Progenitor cell of endocrine pancreas (in vitro differentiated cells): ENCODE measurements at regions not wholly inside any gene's neighbourhood (a gene's known extent, or its start where the extent isn't known, plus 50 kb on each side); places are given as distances from the start of the nearest gene placed in this dataset.
A peak's percentile ranks its signal among the peaks of the same experiment; 100 is the strongest.

Source experiments
- DNase-seq: peaks from one replicate; pipeline ENCODE4 v3.0.0; 2021; ENCODE audit warnings: low spot score; ENCODE audit not compliant: unreplicated experiment
- H3K27ac Mint-ChIP-seq: 2 replicates; pipeline ENCODE4 v1.8.0; 2021; ENCODE audit warnings: mild to moderate bottlenecking, moderate library complexity, mixed read lengths
- H3K27me3 Mint-ChIP-seq: 2 replicates; pipeline ENCODE4 v1.8.0; 2021; ENCODE audit warnings: mixed read lengths
- H3K36me3 Mint-ChIP-seq: 2 replicates; pipeline ENCODE4 v1.8.0; 2022; ENCODE audit warnings: mixed read lengths; ENCODE audit not compliant: insufficient read depth
- H3K4me1 Mint-ChIP-seq: 2 replicates; pipeline ENCODE4 v1.8.0; 2021; ENCODE audit warnings: low read depth, mixed read lengths
- H3K4me3 Mint-ChIP-seq: 2 replicates; pipeline ENCODE4 v1.8.0; 2021; ENCODE audit warnings: low read depth, mild to moderate bottlenecking, moderate library complexity, mixed read lengths
- H3K9me3 Mint-ChIP-seq: 2 replicates; pipeline ENCODE4 v1.8.0; 2021; ENCODE audit warnings: low read depth, mixed read lengths
- TF ChIP-seq, protein P1 (sequence below): fragments of 200-600 bp; sonication (generic); IDR thresholded peaks from one replicate; pipeline ENCODE4 v1.5.0; 2021; ENCODE audit warnings: antibody characterized with exemption, mild to moderate bottlenecking; ENCODE audit not compliant: unreplicated experiment

DNA sequence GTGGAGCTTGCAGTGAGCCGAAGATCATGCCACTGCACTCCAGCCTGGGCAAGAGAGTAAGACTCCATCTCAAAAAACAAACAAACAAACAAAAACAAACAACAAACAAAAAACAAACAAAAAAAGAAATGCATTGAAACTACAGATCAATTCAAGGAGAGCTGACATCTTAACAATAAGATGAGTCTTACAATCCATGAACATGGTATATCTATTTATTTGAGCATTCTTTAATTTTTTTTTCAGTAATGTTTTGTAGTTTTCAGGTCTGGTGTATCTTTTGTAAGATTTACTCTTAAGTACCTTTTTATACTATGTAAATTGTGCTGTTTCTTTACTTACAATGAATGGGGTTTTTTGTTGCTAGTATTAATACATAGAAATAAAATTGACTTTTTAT lies 140.1 kb upstream of the DAPK1 start:
- no peak for DNase-seq
- Mint-ChIP-seq H3K27ac (no peak overlapping the region), H3K36me3 (no peaks in the 10 kb centered on the region), H3K4me3 (no peak overlapping the region), H3K9me3 (peaks cover 10% of the 10 kb centered on the region), H3K27me3 (no peaks in the 10 kb centered on the region), H3K4me1 (peaks cover 4% of the 10 kb centered on the region)
- TF ChIP-seq, protein P1, sequence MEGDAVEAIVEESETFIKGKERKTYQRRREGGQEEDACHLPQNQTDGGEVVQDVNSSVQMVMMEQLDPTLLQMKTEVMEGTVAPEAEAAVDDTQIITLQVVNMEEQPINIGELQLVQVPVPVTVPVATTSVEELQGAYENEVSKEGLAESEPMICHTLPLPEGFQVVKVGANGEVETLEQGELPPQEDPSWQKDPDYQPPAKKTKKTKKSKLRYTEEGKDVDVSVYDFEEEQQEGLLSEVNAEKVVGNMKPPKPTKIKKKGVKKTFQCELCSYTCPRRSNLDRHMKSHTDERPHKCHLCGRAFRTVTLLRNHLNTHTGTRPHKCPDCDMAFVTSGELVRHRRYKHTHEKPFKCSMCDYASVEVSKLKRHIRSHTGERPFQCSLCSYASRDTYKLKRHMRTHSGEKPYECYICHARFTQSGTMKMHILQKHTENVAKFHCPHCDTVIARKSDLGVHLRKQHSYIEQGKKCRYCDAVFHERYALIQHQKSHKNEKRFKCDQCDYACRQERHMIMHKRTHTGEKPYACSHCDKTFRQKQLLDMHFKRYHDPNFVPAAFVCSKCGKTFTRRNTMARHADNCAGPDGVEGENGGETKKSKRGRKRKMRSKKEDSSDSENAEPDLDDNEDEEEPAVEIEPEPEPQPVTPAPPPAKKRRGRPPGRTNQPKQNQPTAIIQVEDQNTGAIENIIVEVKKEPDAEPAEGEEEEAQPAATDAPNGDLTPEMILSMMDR = no peak

DNA sequence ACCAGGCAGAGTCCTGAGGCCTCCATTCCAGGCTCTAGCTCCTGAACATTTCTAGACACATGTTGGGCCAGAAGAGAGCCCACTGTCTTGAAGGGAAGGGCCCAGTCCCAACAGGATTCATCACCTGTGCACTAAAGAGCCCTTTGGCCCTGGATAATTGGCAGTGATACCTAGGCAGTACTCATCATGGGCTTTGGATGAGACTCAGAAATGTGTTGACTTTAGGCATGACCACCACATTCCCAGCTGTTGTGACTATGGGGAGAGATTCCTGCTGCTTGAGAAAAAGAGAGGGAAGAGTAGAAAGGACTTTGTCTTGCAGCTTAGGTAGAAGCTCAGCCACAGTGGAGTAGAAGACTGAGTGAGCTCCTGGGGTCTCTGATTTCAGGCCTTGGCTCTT lies 138.4 kb upstream of the DAPK1 start:
- Mint-ChIP-seq H3K4me1 (no peaks in the 10 kb centered on the region), H3K27me3 (no peaks in the 10 kb centered on the region), H3K36me3 (no peaks in the 10 kb centered on the region), H3K4me3 (no peak overlapping the region), H3K27ac (peak overlapping the region; percentile 6), H3K9me3 (peaks cover 24% of the 10 kb centered on the region)
- no peak for DNase-seq
- TF ChIP-seq, protein P1 = no peak

DNA sequence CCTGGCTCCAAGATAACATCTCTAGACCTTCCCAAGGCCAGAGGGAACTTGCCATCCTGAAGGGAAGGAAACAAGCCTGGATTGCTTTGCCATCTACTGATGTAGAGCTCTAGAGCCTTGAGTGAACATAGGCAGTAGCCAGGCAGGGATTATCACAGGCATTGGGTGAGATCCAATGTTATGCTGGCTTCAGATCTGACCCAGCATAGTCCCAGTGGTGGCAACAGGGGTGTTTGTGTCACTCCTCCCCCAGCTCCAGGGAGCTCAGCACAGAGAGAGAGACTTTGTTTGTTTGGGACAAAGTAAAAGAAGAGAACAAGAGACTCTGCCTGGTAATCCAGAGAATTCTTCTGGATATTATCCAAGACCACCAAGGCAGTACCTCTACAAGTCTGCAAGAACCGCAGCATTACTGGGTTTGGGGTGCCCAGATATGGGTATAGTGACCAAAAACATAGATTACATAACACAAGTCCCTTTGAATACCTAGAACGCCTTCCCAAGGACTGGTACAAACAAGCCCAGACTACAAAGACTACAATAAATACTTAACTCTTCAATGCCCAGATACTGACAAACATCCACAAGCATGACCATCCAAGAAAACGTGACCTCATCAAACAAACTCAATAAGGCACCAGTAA lies 137.6 kb upstream of the DAPK1 start:
- no peaks in the 10 kb centered on the region for H3K36me3 Mint-ChIP-seq
- H3K4me1 Mint-ChIP-seq = no peaks in the 10 kb centered on the region
- TF ChIP-seq, protein P1 = no peak
- peaks cover 26% of the 10 kb centered on the region for H3K9me3 Mint-ChIP-seq
- H3K27ac Mint-ChIP-seq = no peak overlapping the region
- H3K27me3 Mint-ChIP-seq = no peaks in the 10 kb centered on the region
- DNase-seq = no peak
- H3K4me3 Mint-ChIP-seq = no peak overlapping the region

DNA sequence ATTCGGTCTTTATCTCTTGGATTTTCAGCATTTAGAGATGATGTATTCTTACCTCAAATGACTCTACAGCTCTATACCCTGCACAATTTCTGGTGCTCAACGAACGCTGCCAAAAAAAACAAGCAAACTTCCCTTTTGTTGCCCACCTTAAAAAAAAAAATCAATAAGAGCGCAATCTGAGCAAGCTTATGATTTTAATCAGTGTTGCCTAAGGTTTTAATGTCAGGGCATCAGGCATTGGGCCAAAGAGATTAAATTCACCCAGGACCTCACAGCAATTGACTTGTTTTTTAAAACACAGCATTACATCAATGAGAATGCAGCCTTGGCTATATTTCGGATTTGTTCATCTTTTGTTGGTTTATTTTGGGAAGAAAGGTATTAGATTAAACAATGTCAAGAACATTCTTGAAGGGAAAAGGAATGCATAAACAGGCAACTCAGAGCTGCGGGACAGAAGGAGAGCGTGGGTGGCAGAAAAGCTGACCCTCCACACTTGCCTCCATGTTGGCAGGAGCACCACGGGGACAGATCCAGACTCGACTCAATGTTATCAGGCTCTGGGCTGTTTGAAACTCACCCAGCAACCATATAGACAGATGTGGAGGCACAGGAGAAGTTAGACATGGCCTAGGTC lies 127.5 kb upstream of the DAPK1 start:
- Mint-ChIP-seq H3K27me3 (no peaks in the 10 kb centered on the region), H3K4me1 (peaks cover 29% of the 10 kb centered on the region), H3K27ac (no peak overlapping the region), H3K9me3 (peaks cover 20% of the 10 kb centered on the region), H3K4me3 (no peak overlapping the region), H3K36me3 (no peaks in the 10 kb centered on the region)
- no peak for DNase-seq
- TF ChIP-seq, protein P1 = no peak

DNA sequence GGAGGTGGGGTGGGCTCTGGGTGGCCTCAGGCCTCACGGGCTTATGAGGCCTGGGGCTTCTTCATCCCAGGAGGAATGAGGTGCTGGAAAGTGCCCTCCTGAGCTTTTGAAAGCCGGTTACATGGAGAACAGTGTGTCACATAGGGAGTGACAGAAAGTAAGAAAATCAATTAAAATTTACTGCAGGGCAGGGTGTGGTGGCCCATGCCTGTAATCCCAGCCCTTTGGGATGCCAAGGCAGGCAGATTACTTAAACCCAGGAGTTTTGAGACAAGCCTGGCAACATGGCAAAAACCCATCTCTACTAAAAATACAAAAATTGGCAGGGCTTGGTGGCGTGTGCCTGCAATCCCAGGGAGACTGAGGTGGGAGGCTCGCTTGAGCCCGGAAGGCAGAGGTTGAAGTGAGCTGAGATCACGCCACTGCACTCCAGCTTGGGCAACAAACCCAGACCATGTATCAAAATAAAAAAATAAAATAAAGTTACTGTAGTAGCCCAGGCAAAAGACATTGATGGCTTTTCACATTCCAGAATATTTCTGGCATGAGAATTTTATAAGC lies 125.8 kb upstream of the DAPK1 start:
- H3K27ac Mint-ChIP-seq = peak overlapping the region; percentile 62
- TF ChIP-seq, protein P1 = no peak
- no peak for DNase-seq
- H3K4me1 Mint-ChIP-seq = peaks cover 30% of the 10 kb centered on the region
- peaks cover 14% of the 10 kb centered on the region for H3K9me3 Mint-ChIP-seq
- H3K36me3 Mint-ChIP-seq = no peaks in the 10 kb centered on the region
- H3K4me3 Mint-ChIP-seq = no peak overlapping the region
- H3K27me3 Mint-ChIP-seq = no peaks in the 10 kb centered on the region
